ENCODE measurements at regions not wholly inside any gene's neighbourhood (a gene's known extent, or its start where the extent isn't known, plus 50 kb on each side); places are given as distances from the start of the nearest gene placed in this dataset.

DNA sequence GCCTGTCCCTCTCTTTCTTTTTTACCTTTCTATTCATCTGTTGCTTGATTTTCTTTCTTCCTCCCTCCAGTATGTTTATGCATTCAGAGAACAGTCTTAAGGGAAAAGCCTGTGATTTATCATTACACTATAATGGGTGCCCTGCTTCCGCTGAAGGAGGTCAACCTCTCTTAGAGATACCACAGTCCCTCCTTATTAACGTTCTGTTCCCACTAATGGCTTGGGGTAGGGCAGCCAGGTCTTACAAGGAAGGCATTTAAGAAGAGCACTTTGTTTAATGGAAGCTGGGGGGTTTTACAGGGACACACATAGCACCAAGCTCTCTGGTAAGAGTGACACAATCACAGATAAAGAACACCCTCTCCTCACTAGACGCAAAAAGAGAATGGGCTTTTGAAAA, 523.5 kb downstream of the NUF2 start:
- TF ChIP-seq, protein P1, sequence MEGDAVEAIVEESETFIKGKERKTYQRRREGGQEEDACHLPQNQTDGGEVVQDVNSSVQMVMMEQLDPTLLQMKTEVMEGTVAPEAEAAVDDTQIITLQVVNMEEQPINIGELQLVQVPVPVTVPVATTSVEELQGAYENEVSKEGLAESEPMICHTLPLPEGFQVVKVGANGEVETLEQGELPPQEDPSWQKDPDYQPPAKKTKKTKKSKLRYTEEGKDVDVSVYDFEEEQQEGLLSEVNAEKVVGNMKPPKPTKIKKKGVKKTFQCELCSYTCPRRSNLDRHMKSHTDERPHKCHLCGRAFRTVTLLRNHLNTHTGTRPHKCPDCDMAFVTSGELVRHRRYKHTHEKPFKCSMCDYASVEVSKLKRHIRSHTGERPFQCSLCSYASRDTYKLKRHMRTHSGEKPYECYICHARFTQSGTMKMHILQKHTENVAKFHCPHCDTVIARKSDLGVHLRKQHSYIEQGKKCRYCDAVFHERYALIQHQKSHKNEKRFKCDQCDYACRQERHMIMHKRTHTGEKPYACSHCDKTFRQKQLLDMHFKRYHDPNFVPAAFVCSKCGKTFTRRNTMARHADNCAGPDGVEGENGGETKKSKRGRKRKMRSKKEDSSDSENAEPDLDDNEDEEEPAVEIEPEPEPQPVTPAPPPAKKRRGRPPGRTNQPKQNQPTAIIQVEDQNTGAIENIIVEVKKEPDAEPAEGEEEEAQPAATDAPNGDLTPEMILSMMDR (IDR thresholded peaks at IDR 0.05; ENCODE audit: insufficient read depth, low read depth, low read length): no peak
- TF ChIP-seq EZH2 (IDR thresholded peaks at IDR 0.05; ENCODE audit: insufficient read depth, low read length): no peak

Measured in astrocyte (in vitro differentiated cells and primary cell).